ENCODE measurements at regions not wholly inside any gene's neighbourhood (a gene's known extent, or its start where the extent isn't known, plus 50 kb on each side); places are given as distances from the start of the nearest gene placed in this dataset.
"Not testable (repeated sequence)": the region's sequence is repeated elsewhere in the genome, so short reads cannot be mapped to it uniquely, and the experiment has no call there.

GRCh38 chr9:115300874-115301273 lies 182.9 kb upstream of the TNC start:
- no peak for DNase-seq (ENCODE audit: low spot score)

- DNase-seq (ENCODE audit: low spot score) = no peak
These were observed 183.6 kb upstream of the TNC start for GRCh38 chr9:115301581-115301980.

GRCh38 chr9:115305543-115305942 lies 187.6 kb upstream of the TNC start:
- DNase-seq (ENCODE audit: low spot score) = no peak

DNA sequence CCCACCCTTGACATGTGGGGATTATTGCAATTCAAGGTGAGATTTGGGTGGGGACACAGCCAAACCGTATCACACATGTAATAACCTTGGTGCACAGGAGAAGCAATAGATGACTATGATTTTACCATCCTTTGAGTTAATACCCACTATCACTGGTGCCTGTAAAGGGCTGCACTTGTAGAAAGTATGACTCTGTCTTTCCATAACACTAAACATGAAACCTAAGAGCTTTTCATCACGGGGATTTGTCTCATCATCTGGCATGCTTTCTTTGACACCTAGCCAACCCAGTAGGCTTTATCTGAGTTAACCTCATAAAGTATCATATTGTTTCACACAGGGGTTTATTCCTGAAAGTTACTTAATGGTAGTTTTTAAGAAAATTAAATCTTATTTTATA lies 188.9 kb upstream of the TNC start:
- no peak for DNase-seq (ENCODE audit: low spot score)

DNA sequence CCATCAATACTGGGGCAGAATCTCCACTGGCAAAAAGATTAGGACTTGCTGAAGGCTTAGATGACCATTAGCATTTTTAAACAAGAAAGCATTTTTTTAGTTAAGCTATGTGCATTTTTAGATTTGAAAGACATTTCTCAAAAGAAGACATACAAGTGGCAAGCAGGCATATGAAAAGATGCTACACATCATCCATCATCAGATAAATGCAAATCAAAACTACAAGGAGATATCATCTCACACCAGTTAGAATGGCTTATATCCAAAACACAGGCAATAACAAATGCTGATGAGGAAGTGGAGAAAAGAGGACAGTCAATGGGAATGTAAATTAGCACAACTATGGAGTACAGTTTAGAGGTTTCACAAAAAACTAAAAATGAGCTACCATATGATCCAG lies 195.6 kb upstream of the TNC start:
- no peak for DNase-seq (ENCODE audit: low spot score)

- peak; percentile 59 for DNase-seq (ENCODE audit: low spot score)
These were observed 208.5 kb upstream of the TNC start for GRCh38 chr9:115326461-115326860.

- no peak for DNase-seq (ENCODE audit: low spot score)
These were observed 209.6 kb upstream of the TNC start for GRCh38 chr9:115327436-115328122.

DNA sequence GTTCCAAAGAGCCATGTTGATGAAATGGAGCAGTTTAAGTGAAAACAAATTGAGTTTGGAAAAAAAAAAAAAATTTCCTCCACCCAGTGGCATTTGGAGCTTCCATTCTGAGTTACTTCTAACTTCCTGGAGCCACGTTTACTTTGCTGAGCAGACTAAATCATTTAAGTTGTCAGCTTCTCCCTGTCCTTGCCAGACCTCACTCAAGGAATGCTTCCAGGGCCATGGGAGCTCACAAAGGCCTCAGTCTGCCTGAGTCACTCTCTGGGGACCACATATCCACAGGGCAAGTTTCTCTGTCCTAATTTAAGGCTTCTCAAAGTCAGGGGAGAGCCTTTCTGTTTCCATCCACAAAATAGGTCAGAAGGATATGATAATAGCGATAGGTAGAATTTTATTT lies 210.3 kb upstream of the TNC start:
- no peak for DNase-seq (ENCODE audit: low spot score)

- DNase-seq (ENCODE audit: low spot score) = no peak
These were observed 210.7 kb upstream of the TNC start for GRCh38 chr9:115328677-115329076.

DNA sequence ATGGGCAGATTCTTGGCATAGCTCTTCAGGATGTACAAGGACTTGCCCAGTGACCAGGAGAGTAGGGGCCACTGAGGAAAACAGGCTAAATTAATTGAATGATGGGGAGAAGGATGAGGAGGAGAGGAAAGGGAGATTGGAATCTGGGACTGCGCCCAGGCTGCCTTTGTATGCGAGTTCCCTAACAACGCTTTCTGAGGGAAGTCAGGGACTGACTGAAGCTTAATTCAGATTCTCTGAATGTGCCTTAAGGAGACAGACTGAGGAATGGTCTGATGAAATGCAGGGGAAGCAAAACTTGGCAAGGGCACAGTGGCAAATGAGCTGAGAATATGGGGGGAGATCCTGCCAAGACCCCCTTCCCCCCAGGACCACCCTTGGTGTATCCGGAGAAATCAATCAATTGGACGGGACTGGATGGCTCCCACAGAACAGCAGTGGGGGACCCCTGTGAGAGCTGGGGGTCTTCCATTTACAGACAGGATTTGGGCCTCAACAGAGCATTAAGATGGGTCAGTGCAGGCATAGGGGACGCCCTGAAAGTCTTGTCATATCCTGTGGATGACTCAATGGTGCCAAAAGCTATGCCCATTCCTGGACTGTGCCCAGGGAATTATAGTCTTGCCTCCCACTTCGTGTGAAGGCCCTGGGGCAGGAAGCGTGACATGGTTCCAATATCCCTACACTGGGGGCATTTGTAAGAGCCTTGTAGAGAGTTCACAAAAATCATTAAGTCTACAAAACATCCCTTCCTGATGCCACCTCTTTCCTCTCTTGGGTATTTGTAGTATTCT lies 215.5 kb upstream of the TNC start:
- no peak for DNase-seq (ENCODE audit: low spot score)

DNA sequence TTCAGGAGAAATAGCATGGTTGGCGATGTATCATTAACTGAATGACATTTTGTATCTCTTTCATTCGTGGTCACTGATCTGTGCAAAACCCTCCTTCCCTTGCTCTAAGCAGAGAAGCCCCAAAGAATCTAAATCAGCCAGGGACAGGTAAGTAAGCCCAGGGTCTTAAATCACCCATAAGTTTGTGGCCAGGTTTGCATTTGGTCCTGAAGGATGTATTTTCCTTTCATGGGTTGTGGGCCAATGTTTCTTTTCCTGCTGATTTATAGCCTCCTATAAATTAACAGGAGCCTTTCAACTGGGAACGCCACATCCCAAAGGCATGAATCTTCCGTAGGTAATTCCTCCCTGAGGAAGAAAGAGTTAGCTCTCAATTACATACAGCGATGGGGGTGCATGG lies 217.5 kb upstream of the TNC start:
- DNase-seq (ENCODE audit: low spot score) = no peak

DNA sequence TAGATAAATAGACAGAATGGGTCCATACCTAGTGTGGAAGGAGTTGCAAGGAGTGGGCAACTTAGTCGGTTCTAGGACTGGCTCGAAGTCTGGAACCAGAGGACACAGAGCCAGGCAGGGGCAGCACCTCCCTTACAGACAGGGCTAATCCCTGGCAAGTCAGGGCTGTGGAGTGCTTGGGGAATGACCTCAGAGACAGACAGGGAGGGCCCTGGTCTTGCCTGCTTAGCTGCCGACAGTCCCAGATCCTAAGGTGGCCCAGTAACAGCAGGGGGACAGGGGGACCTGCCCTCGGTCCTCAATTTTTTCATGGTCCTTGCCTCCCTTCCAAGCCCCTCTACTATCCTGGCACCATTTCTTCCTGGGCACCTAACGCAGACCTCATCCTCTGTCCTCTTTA lies 222.4 kb upstream of the TNC start:
- DNase-seq (ENCODE audit: low spot score) = no peak

GRCh38 chr9:115341426-115341825 lies 223.5 kb upstream of the TNC start:
- DNase-seq (ENCODE audit: low spot score) = no peak

- DNase-seq (ENCODE audit: low spot score) = not testable (repeated sequence)
These were observed 229.8 kb upstream of the TNC start for GRCh38 chr9:115347776-115348175.

DNA sequence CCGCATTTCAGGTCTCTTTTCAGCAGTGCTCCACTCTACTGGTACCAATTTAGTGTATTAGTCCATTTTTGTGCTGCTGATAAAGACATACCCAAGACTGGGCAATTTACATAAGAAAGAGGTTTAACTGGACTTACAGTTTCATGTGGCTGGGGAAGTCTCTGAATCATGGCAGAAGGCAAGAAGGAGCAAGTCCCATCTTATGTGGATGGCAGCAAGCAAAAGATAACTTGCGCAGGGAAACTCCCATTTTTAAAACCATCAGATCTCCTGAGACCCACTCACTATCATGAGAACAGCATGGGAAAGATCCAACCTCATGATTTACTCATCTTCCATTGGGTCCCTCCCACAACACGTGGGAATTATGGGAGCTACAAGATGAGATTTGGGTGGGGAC lies 231.0 kb upstream of the TNC start:
- not testable (repeated sequence) for DNase-seq (ENCODE audit: low spot score)

GRCh38 chr9:115349542-115349941 lies 231.6 kb upstream of the TNC start:
- no peak for DNase-seq (ENCODE audit: low spot score)

GRCh38 chr9:115350548-115350947 lies 232.6 kb upstream of the TNC start:
- no peak for DNase-seq (ENCODE audit: low spot score)

DNA sequence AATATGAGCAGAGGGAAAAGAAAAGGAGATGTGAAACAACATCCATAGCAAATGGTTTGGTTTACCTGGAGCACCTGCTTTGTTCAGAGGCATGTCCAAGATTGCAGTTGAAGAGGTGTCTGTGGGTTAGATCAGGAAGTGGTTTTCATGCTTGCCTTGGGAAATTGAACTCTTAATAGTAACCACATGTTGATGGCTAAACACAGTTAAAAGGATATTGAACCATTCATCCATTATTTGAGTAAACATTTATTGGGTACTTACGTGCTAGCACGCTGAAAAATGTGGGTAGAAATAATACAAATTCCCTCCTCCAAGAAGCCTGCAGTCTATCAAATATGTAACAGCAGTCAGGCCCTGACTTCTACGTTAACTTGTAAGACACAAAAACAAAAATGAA lies 235.7 kb upstream of the TNC start:
- DNase-seq (ENCODE audit: low spot score) = no peak

DNA sequence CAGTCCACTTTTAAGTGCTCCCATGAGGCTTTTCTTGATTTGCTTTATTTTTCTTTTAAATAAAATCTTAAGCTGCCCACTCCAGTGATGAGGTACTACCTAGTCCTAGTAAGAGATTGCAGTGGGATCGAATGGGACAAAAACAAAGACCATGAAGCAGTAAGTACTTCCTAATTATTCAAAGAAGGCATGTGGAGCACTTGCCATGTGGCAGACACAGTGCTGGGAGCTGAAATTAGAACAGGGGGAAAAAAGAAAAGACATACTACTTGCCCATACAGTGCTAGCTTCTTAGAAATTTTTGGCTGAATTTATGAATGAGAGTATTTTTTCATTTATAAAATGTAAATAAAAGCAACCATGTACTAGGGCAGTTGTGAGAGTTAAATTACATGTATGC lies 239.9 kb upstream of the TNC start:
- DNase-seq (ENCODE audit: low spot score) = no peak

DNA sequence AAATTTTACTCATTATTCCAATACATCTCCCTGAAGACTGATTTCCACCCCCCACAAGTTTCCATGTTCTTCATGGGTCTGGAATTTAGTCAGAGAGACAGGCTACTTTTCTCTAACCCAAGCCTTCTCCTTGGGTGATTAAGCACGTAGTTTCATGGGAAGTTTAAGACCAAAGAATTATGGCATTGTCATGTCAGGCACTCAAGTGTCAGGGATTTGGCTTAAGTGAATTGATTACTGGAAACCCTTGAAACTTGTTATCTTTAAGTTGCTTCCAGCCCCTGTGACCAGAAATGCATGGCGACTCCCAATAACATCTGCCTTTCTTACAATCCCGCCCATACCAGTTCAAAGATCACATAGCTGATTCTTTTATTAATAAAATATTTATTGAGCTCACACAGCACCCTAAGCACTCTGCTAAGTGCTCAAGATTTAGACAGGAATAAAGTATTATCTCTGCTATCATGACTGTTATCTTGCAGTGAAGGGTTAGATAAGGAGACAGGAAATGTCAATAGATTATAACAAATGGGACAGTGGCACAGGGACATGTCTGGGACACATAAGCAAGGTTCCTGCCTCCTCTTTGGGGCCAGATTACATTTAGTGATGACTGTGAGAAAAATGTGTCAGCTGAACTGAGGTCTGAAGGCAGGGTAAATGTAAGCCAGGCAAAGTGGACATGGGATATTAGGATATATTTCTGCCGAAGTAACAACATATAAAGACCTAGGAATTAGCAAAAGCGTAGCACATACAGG lies 241.2 kb upstream of the TNC start:
- no peak for DNase-seq (ENCODE audit: low spot score)

DNA sequence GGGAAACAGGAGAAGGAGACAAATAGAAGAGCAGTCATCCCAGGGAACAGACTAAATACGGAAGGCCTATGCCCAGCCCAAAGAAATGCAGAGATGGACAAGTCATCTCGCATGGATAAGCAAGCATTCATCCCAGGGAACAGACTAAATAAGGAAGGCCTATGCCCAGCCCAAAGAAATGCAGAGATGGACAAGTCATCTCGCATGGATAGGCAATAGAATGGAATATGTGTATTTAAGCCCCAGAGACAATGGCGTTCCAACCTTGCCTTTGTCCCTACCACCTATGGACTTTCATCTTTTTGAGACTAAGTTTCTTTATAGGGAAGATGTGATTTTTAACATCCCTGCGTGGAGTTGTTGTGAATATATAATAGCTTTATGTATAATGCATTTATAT lies 242.2 kb upstream of the TNC start:
- DNase-seq (ENCODE audit: low spot score) = no peak

DNA sequence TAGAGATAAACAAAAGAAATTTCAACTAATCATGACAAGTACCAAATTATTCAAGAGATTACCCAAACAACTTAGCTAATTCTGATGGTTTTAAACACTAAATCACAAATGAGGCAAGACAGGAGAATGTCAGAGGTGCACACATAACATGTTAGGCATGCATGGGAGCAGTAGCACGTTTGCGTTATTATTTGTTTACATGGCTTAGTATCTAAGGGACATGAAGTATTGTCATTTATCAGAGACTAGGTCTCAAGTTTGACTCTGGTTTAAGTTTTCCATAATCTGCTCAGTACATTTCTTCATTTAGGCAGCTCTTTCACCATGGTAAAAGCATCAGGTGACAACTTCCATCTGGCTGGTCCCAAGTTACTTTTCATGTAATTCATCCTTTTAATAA lies 244.1 kb upstream of the TNC start:
- no peak for DNase-seq (ENCODE audit: low spot score)

GRCh38 chr9:115362640-115363039 lies 244.7 kb upstream of the TNC start:
- peak; percentile 12 for DNase-seq (ENCODE audit: low spot score)

All from SK-N-DZ (cell line).